Calu3 (cell line): ENCODE measurements at regions not wholly inside any gene's neighbourhood (a gene's known extent, or its start where the extent isn't known, plus 50 kb on each side); places are given as distances from the start of the nearest gene placed in this dataset.

Experiments used
- BruUV-seq: library from RNA; stranded (reverse); fragments of 400-500 nt; replicated peaks from 2 replicates; lab custom pipeline; 2021; lab: Mats Ljungman, UMichigan
- CTCF ChIA-PET: fragments of 300-600 bp; sonication (Branson Sonifier 250); formaldehyde crosslinking; loops from one replicate; lab custom pipeline; 2022; ENCODE audit warnings: antibody characterized with exemption; lab: Charles Lee
- DNase-seq: peaks from one replicate; pipeline ENCODE4 v3.0.0; 2022
- H3K27ac Mint-ChIP-seq: one replicate; pipeline ENCODE4 v1.8.0; 2022; ENCODE audit warnings: mixed read lengths; ENCODE audit not compliant: unreplicated experiment
- H3K27me3 Mint-ChIP-seq: one replicate; pipeline ENCODE4 v1.8.0; 2022; ENCODE audit warnings: mixed read lengths; ENCODE audit not compliant: unreplicated experiment
- H3K36me3 Mint-ChIP-seq: one replicate; pipeline ENCODE4 v1.8.0; 2022; ENCODE audit warnings: mild to moderate bottlenecking, moderate library complexity, mixed read lengths; ENCODE audit not compliant: insufficient read depth, unreplicated experiment
- H3K4me1 Mint-ChIP-seq: one replicate; pipeline ENCODE4 v1.8.0; 2022; ENCODE audit warnings: mild to moderate bottlenecking, low read depth, mixed read lengths; ENCODE audit not compliant: unreplicated experiment
- H3K4me3 Mint-ChIP-seq: one replicate; pipeline ENCODE4 v1.8.0; 2022; ENCODE audit warnings: mild to moderate bottlenecking, low read depth, moderate library complexity, mixed read lengths; ENCODE audit not compliant: unreplicated experiment
- H3K9me3 Mint-ChIP-seq: one replicate; pipeline ENCODE4 v1.8.0; 2022; ENCODE audit warnings: low read depth, mixed read lengths; ENCODE audit not compliant: unreplicated experiment
- intact Hi-C: fragments of 100-400 bp; cut with micrococcal nuclease; formaldehyde crosslinking; loops from one replicate; pipeline ENCODE4 v1.10.0; 2022; ENCODE audit not compliant: unreplicated experiment
- TF ChIP-seq, protein P1 (sequence below): fragments of 200-600 bp; IDR thresholded peaks from one replicate; pipeline ENCODE4 v1.8.0; 2022; ENCODE audit warnings: antibody characterized with exemption; ENCODE audit not compliant: unreplicated experiment

DNA sequence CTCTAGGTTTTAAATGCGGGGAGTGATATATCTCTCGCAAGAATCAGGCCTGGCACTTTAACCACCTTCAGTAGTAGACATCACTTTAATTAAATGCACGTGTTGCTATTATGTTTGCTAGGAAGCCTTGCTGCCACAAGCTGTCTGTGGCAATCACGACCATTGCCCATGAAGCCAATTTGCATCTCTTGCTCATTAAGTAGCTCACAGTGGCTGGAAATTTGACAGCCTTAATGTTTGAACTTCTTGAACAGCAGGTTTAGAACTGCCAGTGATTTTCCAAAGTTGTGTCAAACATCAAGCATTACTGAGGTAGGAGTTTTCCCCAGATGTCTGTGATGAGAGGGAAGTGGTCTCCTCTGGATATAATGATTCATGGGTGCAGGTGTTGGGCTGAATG, 642.3 kb upstream of the CPEB2 start:
- no peaks in the 10 kb centered on the region for H3K27me3 Mint-ChIP-seq

DNA sequence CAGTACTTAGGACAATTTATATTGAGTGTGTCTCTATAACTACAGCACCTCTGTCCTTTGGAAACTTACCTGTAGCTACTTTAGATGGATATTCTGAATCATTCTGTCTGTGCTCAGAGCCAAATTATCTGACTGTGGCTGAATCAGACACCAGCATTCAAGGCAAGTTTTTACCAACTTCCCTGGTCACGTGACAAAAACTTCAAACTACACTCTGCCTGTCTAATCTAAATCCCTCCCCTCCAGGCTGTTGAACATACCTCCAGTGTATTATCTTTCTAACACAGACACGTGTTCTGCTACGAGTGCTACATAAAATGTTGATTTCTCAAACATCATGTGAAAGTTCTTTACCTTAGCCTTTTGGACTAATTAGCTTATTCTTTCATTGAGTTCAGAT, 641.2 kb upstream of the CPEB2 start:
- Mint-ChIP-seq H3K27me3 (no peaks in the 10 kb centered on the region), H3K4me1 (no peaks in the 10 kb centered on the region), H3K9me3 (no peaks in the 10 kb centered on the region), H3K4me3 (no peak overlapping the region), H3K36me3 (no peaks in the 10 kb centered on the region), H3K27ac (no peak overlapping the region)
- intact Hi-C loops: no loop called here
- TF ChIP-seq, protein P1, sequence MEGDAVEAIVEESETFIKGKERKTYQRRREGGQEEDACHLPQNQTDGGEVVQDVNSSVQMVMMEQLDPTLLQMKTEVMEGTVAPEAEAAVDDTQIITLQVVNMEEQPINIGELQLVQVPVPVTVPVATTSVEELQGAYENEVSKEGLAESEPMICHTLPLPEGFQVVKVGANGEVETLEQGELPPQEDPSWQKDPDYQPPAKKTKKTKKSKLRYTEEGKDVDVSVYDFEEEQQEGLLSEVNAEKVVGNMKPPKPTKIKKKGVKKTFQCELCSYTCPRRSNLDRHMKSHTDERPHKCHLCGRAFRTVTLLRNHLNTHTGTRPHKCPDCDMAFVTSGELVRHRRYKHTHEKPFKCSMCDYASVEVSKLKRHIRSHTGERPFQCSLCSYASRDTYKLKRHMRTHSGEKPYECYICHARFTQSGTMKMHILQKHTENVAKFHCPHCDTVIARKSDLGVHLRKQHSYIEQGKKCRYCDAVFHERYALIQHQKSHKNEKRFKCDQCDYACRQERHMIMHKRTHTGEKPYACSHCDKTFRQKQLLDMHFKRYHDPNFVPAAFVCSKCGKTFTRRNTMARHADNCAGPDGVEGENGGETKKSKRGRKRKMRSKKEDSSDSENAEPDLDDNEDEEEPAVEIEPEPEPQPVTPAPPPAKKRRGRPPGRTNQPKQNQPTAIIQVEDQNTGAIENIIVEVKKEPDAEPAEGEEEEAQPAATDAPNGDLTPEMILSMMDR: no peak
- no peak for DNase-seq
- CTCF ChIA-PET: no interaction called here
- no TSS peak for BruUV-seq

More for the DNA sequence above, 642.3 kb upstream of the CPEB2 start:
- H3K36me3 Mint-ChIP-seq: no peaks in the 10 kb centered on the region
- CTCF ChIA-PET: no interaction called here
- BruUV-seq: no TSS peak
- H3K9me3 Mint-ChIP-seq: no peaks in the 10 kb centered on the region
- TF ChIP-seq, protein P1: no peak
- DNase-seq: no peak
- intact Hi-C loops: no loop called here
- no peaks in the 10 kb centered on the region for H3K4me1 Mint-ChIP-seq
- H3K4me3 Mint-ChIP-seq: no peak overlapping the region
- no peak overlapping the region for H3K27ac Mint-ChIP-seq

DNA sequence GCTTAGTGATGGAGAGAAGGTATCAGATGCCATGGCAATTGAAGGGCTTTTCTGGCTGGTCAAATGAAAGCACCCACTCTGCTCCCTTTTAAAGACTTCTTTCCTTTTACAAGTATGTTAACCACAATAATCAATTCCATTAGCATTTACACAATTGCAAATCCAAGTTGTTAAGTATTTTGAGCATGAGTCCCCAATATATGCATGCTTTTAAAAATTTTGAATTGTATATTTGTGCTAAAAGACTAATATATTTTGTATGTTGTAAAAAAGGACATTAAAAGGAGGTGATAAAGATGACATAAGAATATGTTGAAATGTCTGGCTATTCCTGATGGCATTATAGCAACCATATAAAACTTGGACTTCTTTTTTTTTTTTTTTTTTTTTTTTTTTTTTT, 639.9 kb upstream of the CPEB2 start:
- no peak overlapping the region for H3K27ac Mint-ChIP-seq
- intact Hi-C loops: no loop called here
- TF ChIP-seq, protein P1: no peak
- H3K4me1 Mint-ChIP-seq: no peaks in the 10 kb centered on the region
- BruUV-seq: no TSS peak
- no peak overlapping the region for H3K4me3 Mint-ChIP-seq
- no peaks in the 10 kb centered on the region for H3K36me3 Mint-ChIP-seq
- CTCF ChIA-PET: no interaction called here
- no peaks in the 10 kb centered on the region for H3K27me3 Mint-ChIP-seq
- no peak for DNase-seq
- no peaks in the 10 kb centered on the region for H3K9me3 Mint-ChIP-seq

DNA sequence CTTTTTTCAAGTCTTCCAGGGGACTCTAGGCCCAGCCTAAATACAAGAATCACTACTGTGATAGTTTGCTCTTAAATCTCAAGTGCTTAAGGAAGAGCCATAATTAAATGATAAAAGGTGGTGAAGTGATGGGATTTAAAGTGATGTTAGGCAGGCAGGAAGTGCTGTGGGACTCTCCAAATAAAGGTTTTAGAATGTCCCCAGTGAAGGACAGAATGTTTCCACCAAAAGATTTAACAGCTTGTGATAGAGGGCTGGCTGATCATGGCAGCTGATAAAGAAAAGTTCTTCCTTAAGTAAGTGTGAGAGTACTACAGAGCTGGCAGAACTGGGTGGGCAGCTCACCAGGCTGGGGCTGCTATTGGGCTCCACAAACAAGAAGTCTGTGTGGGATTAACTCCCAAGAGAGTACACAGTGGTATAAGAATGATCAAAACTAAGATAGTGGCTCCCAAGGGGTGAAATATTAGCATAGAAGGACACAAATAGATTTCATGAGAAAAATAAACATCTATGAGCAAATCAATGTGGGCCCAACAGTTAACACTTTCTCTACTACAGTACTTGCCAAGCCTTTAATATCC, 637.2 kb upstream of the CPEB2 start:
- Mint-ChIP-seq H3K27me3 (no peaks in the 10 kb centered on the region), H3K4me3 (no peak overlapping the region), H3K27ac (no peak overlapping the region), H3K36me3 (no peaks in the 10 kb centered on the region), H3K4me1 (no peaks in the 10 kb centered on the region), H3K9me3 (no peaks in the 10 kb centered on the region)
- TF ChIP-seq, protein P1: no peak
- intact Hi-C loops: no loop called here
- no TSS peak for BruUV-seq
- CTCF ChIA-PET: no interaction called here
- no peak for DNase-seq
